HL-60 (cell line): ENCODE measurements at regions not wholly inside any gene's neighbourhood (a gene's known extent, or its start where the extent isn't known, plus 50 kb on each side); places are given as distances from the start of the nearest gene placed in this dataset.

Experiments
- DNase-seq, 2 experiments: peaks; one replicate each; pipeline ENCODE4 v3.0.0-alpha.2; 2010 to 2020; ENCODE audit warnings: low read depth in 1 of 2, low spot score in 1 of 2
- H3K27ac ChIP-seq: fragments of 250-450 bp; sonication (Bioruptor Pico); replicated peaks from 2 replicates; pipeline ENCODE4 v1.5.1; 2020; ENCODE audit warnings: mild to moderate bottlenecking, moderate library complexity
- H3K27me3 ChIP-seq: fragments of 250-450 bp; sonication (Bioruptor Pico); 2 replicates; pipeline ENCODE4 v1.5.1; 2021; ENCODE audit warnings: mild to moderate bottlenecking, moderate library complexity; ENCODE audit not compliant: insufficient read depth, poor library complexity, severe bottlenecking
- H3K4me3 ChIP-seq: replicated peaks from 2 replicates; pipeline ENCODE4 v1.5.1; 2011; ENCODE audit warnings: mild to moderate bottlenecking, control low read depth, low read length; ENCODE audit not compliant: insufficient read depth
- CTCF ChIP-seq: IDR thresholded peaks from one replicate; pipeline ENCODE4 v1.5.1; 2011; ENCODE audit warnings: low read length, control low read depth, inconsistent platforms; ENCODE audit not compliant: insufficient read depth
- GABPA ChIP-seq: IDR thresholded peaks from 2 replicates; pipeline ENCODE4 v1.6.1; 2012; ENCODE audit warnings: low read depth
- POLR2AphosphoS5 ChIP-seq: IDR thresholded peaks from 2 replicates; pipeline ENCODE4 v1.6.1; 2012; ENCODE audit warnings: low read depth
- REST ChIP-seq: IDR thresholded peaks from 2 replicates; pipeline ENCODE4 v1.6.1; 2012; ENCODE audit warnings: low read depth; ENCODE audit not compliant: insufficient replicate concordance
- SPI1 ChIP-seq: IDR thresholded peaks from 2 replicates; pipeline ENCODE4 v1.6.1; 2012; ENCODE audit warnings: low read depth, mild to moderate bottlenecking, borderline replicate concordance

- no peaks in the 10 kb centered on the region for H3K27me3 ChIP-seq
Measured at GRCh38 chr10:106436123-106436715, 728.3 kb downstream of the SORCS1 start.

GRCh38 chr10:106435081-106435480, 729.4 kb downstream of the SORCS1 start:
- Histone ChIP-seq H3K4me3 (no peak overlapping the region), H3K27me3 (no peaks in the 10 kb centered on the region), H3K27ac (no peak overlapping the region)
- TF ChIP-seq POLR2AphosphoS5 (no peak), GABPA (no peak), SPI1 (no peak), REST (no peak), CTCF (no peak)
- no peak for DNase-seq

More at GRCh38 chr10:106436123-106436715, 728.3 kb downstream of the SORCS1 start:
- H3K4me3 ChIP-seq, result no peak overlapping the region
- TF ChIP-seq CTCF (no peak), REST (no peak), SPI1 (no peak), POLR2AphosphoS5 (no peak), GABPA (no peak)
- H3K27ac ChIP-seq, result no peak overlapping the region
- no peak for DNase-seq

DNA sequence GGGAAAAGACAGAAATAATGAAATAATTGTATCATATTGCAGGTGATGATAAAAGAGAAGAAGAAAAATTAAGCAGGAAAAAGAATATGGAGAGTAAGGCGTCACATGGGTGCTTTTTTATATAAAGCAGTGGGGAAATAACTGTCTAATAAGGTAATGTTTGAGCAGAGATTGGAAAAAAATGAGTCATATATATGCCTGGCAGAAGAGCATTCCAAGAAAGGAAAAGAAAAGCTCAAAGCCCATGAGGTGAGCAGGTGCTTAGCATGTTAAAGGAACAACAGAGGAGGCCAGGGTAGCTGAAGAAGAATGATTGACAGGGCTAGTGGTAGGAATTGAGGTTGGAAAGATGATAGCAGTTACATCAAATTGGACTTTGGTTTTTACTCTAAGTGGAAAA, 739.5 kb downstream of the SORCS1 start:
- Histone ChIP-seq H3K27me3 (no peaks in the 10 kb centered on the region), H3K4me3 (no peak overlapping the region), H3K27ac (no peak overlapping the region)
- TF ChIP-seq SPI1, result no peak
- no peak for TF ChIP-seq REST
- TF ChIP-seq POLR2AphosphoS5, result no peak
- TF ChIP-seq GABPA, result no peak
- no peak for TF ChIP-seq CTCF
- no peak for DNase-seq
